H9 (cell line): ENCODE measurements at regions not wholly inside any gene's neighbourhood (a gene's known extent, or its start where the extent isn't known, plus 50 kb on each side); places are given as distances from the start of the nearest gene placed in this dataset.

ENCODE experiments used
- DNase-seq: peaks from one replicate; pipeline ENCODE4 v3.0.0-alpha.2; 2017
- H2AFZ ChIP-seq: one replicate; pipeline ENCODE4 v1.6.1; 2013; ENCODE audit warnings: mild to moderate bottlenecking, low read length, control low read depth, moderate library complexity
- H2AK5ac ChIP-seq: 2 replicates; pipeline ENCODE4 v1.6.1; 2013; ENCODE audit warnings: low read length, control low read depth, mixed read lengths; ENCODE audit not compliant: insufficient read length
- H2BK120ac ChIP-seq: one replicate; pipeline ENCODE4 v1.6.1; 2013; ENCODE audit warnings: low read depth, mild to moderate bottlenecking, low read length, control low read depth, inconsistent platforms; ENCODE audit not compliant: poor library complexity, severe bottlenecking
- H2BK12ac ChIP-seq: 2 replicates; pipeline ENCODE4 v1.6.1; 2013; ENCODE audit warnings: low read length, control low read depth, mixed read lengths, low read depth; ENCODE audit not compliant: insufficient read length
- H2BK15ac ChIP-seq: 2 replicates; pipeline ENCODE4 v1.6.1; 2013; ENCODE audit warnings: low read depth, low read length, control low read depth
- H2BK20ac ChIP-seq: one replicate; pipeline ENCODE4 v1.6.1; 2013; ENCODE audit warnings: low read depth, mild to moderate bottlenecking, low read length, control low read depth, inconsistent platforms; ENCODE audit not compliant: poor library complexity, severe bottlenecking
- H2BK5ac ChIP-seq: 2 replicates; pipeline ENCODE4 v1.6.1; 2013; ENCODE audit warnings: low read length, control low read depth, mixed read lengths; ENCODE audit not compliant: insufficient read length
- H3K14ac ChIP-seq: 2 replicates; pipeline ENCODE4 v1.6.1; 2013; ENCODE audit warnings: low read length, control low read depth; ENCODE audit not compliant: insufficient read depth
- H3K18ac ChIP-seq: 2 replicates; pipeline ENCODE4 v1.6.1; 2013; ENCODE audit warnings: low read depth, mild to moderate bottlenecking, mixed read lengths, low read length, control low read depth; ENCODE audit not compliant: insufficient read length
- H3K23ac ChIP-seq: 2 replicates; pipeline ENCODE4 v1.6.1; 2013; ENCODE audit warnings: low read length, control low read depth, mixed read lengths, low read depth; ENCODE audit not compliant: insufficient read length
- H3K23me2 ChIP-seq: 2 replicates; pipeline ENCODE4 v1.6.1; 2013; ENCODE audit warnings: low read depth, mild to moderate bottlenecking, mixed read lengths, low read length, control low read depth; ENCODE audit not compliant: insufficient read length, poor library complexity, severe bottlenecking
- H3K27ac ChIP-seq: 2 replicates; pipeline ENCODE4 v1.5.1; 2013; ENCODE audit warnings: low read length, control low read depth, mixed read lengths, low read depth; ENCODE audit not compliant: insufficient read length
- H3K27me3 ChIP-seq: 2 replicates; pipeline ENCODE4 v1.6.1; 2013; ENCODE audit warnings: low read length, control low read depth, inconsistent platforms; ENCODE audit not compliant: insufficient read depth
- H3K4ac ChIP-seq: 2 replicates; pipeline ENCODE4 v1.6.1; 2013; ENCODE audit warnings: low read depth, mild to moderate bottlenecking, control low read depth, inconsistent platforms, low read length, moderate library complexity
- H3K4me1 ChIP-seq: 2 replicates; pipeline ENCODE4 v1.6.1; 2013; ENCODE audit warnings: low read length, control low read depth, inconsistent platforms; ENCODE audit not compliant: insufficient read depth
- H3K4me2 ChIP-seq: 2 replicates; pipeline ENCODE4 v1.6.1; 2013; ENCODE audit warnings: low read length, control low read depth, mixed read lengths; ENCODE audit not compliant: insufficient read length, insufficient read depth
- H3K56ac ChIP-seq: 2 replicates; pipeline ENCODE4 v1.6.1; 2013; ENCODE audit warnings: low read depth, mild to moderate bottlenecking, mixed read lengths, low read length, control low read depth; ENCODE audit not compliant: insufficient read length
- H3K79me1 ChIP-seq: 2 replicates; pipeline ENCODE4 v1.6.1; 2013; ENCODE audit warnings: low read depth, mild to moderate bottlenecking, moderate library complexity, low read length, control low read depth, inconsistent platforms; ENCODE audit not compliant: insufficient read depth, poor library complexity, severe bottlenecking
- H3K79me2 ChIP-seq: 2 replicates; pipeline ENCODE4 v1.6.1; 2013; ENCODE audit warnings: low read length, control low read depth, inconsistent platforms; ENCODE audit not compliant: insufficient read depth
- H3K9ac ChIP-seq: 2 replicates; pipeline ENCODE4 v1.6.1; 2013; ENCODE audit warnings: low read length, control low read depth, mixed read lengths; ENCODE audit not compliant: insufficient read length; ENCODE audit errors: extremely low read depth
- H3K9me3 ChIP-seq: one replicate; pipeline ENCODE4 v1.6.1; 2013; ENCODE audit warnings: low read depth, low read length, inconsistent platforms; ENCODE audit not compliant: control insufficient read depth
- H3T11ph ChIP-seq: one replicate; pipeline ENCODE4 v1.6.1; 2013; ENCODE audit warnings: mild to moderate bottlenecking, low read length, control low read depth, inconsistent platforms
- H4K20me1 ChIP-seq: one replicate; pipeline ENCODE4 v1.6.1; 2013; ENCODE audit not compliant: control insufficient read depth, insufficient read length, insufficient read depth
- H4K5ac ChIP-seq: 2 replicates; pipeline ENCODE4 v1.6.1; 2013; ENCODE audit warnings: low read depth, mild to moderate bottlenecking, mixed read lengths, low read length, control low read depth; ENCODE audit not compliant: insufficient read length
- H4K8ac ChIP-seq: replicated peaks from 2 replicates; pipeline ENCODE4 v1.6.1; 2013; ENCODE audit warnings: low read length, control low read depth, mixed read lengths, low read depth; ENCODE audit not compliant: insufficient read length
- H4K91ac ChIP-seq: 2 replicates; pipeline ENCODE4 v1.6.1; 2013; ENCODE audit warnings: low read depth, mild to moderate bottlenecking, moderate library complexity, mixed read lengths, low read length, control low read depth; ENCODE audit not compliant: insufficient read length
- H3K27ac Mint-ChIP-seq, 3 experiments: 2 replicates in 2 of 3; 3 replicates in 1 of 3; pipeline ENCODE4 v1.8.0; 2020 to 2021; ENCODE audit warnings: mixed read lengths in 3 of 3, mild to moderate bottlenecking in 1 of 3, moderate library complexity in 1 of 3
- H3K27me3 Mint-ChIP-seq: 2 replicates; pipeline ENCODE4 v1.8.0; 2021; ENCODE audit warnings: low read depth, mild to moderate bottlenecking, moderate library complexity, mixed read lengths
- H3K36me3 Mint-ChIP-seq, 3 experiments: 2 replicates in 2 of 3; 3 replicates in 1 of 3; pipeline ENCODE4 v1.8.0; 2020 to 2021; ENCODE audit warnings: low read depth in 3 of 3, mixed read lengths in 3 of 3; ENCODE audit not compliant: insufficient read depth in 1 of 3
- H3K4me1 Mint-ChIP-seq, 2 experiments: 2 replicates each; pipeline ENCODE4 v1.8.0; 2020; ENCODE audit warnings: mixed read lengths in 2 of 2
- H3K4me3 Mint-ChIP-seq, 2 experiments: 2 replicates in 1 of 2; 3 replicates in 1 of 2; pipeline ENCODE4 v1.8.0; 2020 to 2021; ENCODE audit warnings: mild to moderate bottlenecking in 2 of 2, mixed read lengths in 2 of 2, moderate library complexity in 1 of 2
- H3K9me3 Mint-ChIP-seq, 2 experiments: 2 replicates in 1 of 2; 3 replicates in 1 of 2; pipeline ENCODE4 v1.8.0; 2020; ENCODE audit warnings: mild to moderate bottlenecking in 2 of 2, mixed read lengths in 2 of 2, moderate library complexity in 1 of 2
- WGBS: extraction: QIAGEN DNeasy Blood & Tissue Kit; methylation state at CpG from one replicate; pipeline ENCODE4 v1.1.7; 2013; ENCODE audit warnings: missing lambda C conversion rate, low lambda C conversion rate, mixed read lengths; ENCODE audit not compliant: insufficient read length; ENCODE audit errors: extremely low coverage; 5-methylcytosine and 5-hydroxymethylcytosine counted together
- TF ChIP-seq, protein P1 (sequence below): fragments of 200-600 bp; sonication (generic); conservative IDR thresholded peaks from 3 replicates; pipeline ENCODE4 v1.8.0; 2021; ENCODE audit warnings: antibody characterized with exemption, mild to moderate bottlenecking

DNA sequence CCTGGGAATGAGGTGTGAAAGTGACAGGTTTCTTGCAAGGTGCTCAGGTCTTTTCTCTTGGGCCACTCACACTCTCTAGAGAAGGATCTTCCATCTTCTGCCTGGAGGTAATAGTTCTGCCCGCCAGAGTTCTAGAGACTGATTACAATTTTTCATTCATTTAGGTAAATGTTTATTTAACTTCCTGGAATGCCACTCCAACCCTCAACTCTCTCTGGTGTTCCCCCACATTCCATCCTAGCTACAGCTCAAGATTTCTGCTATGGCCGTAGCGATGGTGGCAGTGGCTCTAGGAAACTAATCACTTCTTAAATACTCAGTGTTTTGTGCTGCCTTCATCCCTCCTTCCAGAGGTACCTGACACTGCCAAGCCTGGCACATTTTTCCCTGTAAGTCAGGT, 174.6 kb downstream of the WDR11 start:
- Histone ChIP-seq H3K14ac (no peak overlapping the region), H3K9ac (no peak overlapping the region), H3K4me2 (no peak overlapping the region), H3K9me3 (no peaks in the 10 kb centered on the region), H3K79me1 (no peaks in the 10 kb centered on the region), H2BK5ac (no peak overlapping the region), H3K4me1 (no peaks in the 10 kb centered on the region), H3K4ac (no peak overlapping the region), H3K23ac (no peak overlapping the region), H3K56ac (no peak overlapping the region), H3K23me2 (no peaks in the 10 kb centered on the region), H4K8ac (no peak overlapping the region), H3K27ac (no peak overlapping the region), H3K18ac (no peak overlapping the region), H3K79me2 (no peaks in the 10 kb centered on the region), H2BK120ac (no peak overlapping the region), H3K27me3 (no peaks in the 10 kb centered on the region; the same call in 1 of the 2 replicates), H4K5ac (no peak overlapping the region), H3T11ph (no peak overlapping the region), H2BK12ac (no peak overlapping the region), H4K91ac (no peak overlapping the region), H4K20me1 (no peaks in the 10 kb centered on the region), H2BK20ac (no peak overlapping the region), H2AK5ac (no peak overlapping the region), H2BK15ac (no peak overlapping the region), H2AFZ (no peak overlapping the region)
- no CpG with 5 or more reads among the region's 3 CpGs for WGBS
- Mint-ChIP-seq H3K27me3 (no peaks in the 10 kb centered on the region; the same call in 1 of the 2 replicates), H3K4me3 (no peak overlapping the region), H3K27ac (no peak overlapping the region), H3K4me1 (peaks cover 0 to 3% of the 10 kb centered on the region in 2 experiments; a peak in 1 of 4 replicates), H3K36me3 (no peaks in the 10 kb centered on the region), H3K9me3 (no peaks in the 10 kb centered on the region)
- TF ChIP-seq, protein P1, sequence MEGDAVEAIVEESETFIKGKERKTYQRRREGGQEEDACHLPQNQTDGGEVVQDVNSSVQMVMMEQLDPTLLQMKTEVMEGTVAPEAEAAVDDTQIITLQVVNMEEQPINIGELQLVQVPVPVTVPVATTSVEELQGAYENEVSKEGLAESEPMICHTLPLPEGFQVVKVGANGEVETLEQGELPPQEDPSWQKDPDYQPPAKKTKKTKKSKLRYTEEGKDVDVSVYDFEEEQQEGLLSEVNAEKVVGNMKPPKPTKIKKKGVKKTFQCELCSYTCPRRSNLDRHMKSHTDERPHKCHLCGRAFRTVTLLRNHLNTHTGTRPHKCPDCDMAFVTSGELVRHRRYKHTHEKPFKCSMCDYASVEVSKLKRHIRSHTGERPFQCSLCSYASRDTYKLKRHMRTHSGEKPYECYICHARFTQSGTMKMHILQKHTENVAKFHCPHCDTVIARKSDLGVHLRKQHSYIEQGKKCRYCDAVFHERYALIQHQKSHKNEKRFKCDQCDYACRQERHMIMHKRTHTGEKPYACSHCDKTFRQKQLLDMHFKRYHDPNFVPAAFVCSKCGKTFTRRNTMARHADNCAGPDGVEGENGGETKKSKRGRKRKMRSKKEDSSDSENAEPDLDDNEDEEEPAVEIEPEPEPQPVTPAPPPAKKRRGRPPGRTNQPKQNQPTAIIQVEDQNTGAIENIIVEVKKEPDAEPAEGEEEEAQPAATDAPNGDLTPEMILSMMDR: no peak
- DNase-seq: no peak
